GM23338 (cell line): ENCODE measurements at regions not wholly inside any gene's neighbourhood (a gene's known extent, or its start where the extent isn't known, plus 50 kb on each side); places are given as distances from the start of the nearest gene placed in this dataset.

Experiments used
- ATAC-seq: fragments of 200-7000 bp; cut with Tn5 transposase; 3 replicates; pipeline ENCODE4 v1.9.1; 2020
- DNase-seq: peaks from one replicate; pipeline ENCODE4 v3.0.0-alpha.2; 2015; ENCODE audit warnings: low spot score
- H2AFZ ChIP-seq: fragments of 200-600 bp; sonication (generic); 2 replicates; pipeline ENCODE4 v1.8.0; 2016; ENCODE audit warnings: antibody characterized with exemption, mild to moderate bottlenecking, moderate library complexity
- H3F3A ChIP-seq: fragments of 200-600 bp; sonication (generic); replicated peaks from 2 replicates; pipeline ENCODE4 v1.8.0; 2017; ENCODE audit warnings: antibody characterized with exemption, mixed run types, low read depth
- H3K27ac ChIP-seq: fragments of 200-600 bp; sonication (generic); 2 replicates; pipeline ENCODE4 v1.6.1; 2016; ENCODE audit warnings: low read depth
- H3K27me3 ChIP-seq: fragments of 200-600 bp; sonication (generic); 2 replicates; pipeline ENCODE4 v1.8.0; 2016; ENCODE audit warnings: mild to moderate bottlenecking, mixed run types, moderate library complexity; ENCODE audit not compliant: insufficient read depth
- H3K36me3 ChIP-seq: fragments of 200-600 bp; sonication (generic); 2 replicates; pipeline ENCODE4 v1.8.0; 2016; ENCODE audit warnings: mild to moderate bottlenecking; ENCODE audit not compliant: insufficient read depth
- H3K4me1 ChIP-seq: fragments of 200-600 bp; sonication (generic); 2 replicates; pipeline ENCODE4 v1.8.0; 2016; ENCODE audit warnings: mild to moderate bottlenecking, moderate library complexity; ENCODE audit not compliant: insufficient read depth
- H3K4me2 ChIP-seq: fragments of 200-600 bp; sonication (generic); 2 replicates; pipeline ENCODE4 v1.7.1; 2017; ENCODE audit warnings: mixed run types
- H3K4me3 ChIP-seq: fragments of 200-600 bp; sonication (generic); 2 replicates; pipeline ENCODE4 v1.6.1; 2016; ENCODE audit warnings: mixed run types
- H3K79me2 ChIP-seq: fragments of 200-600 bp; sonication (generic); replicated peaks from 2 replicates; pipeline ENCODE4 v1.8.0; 2017; ENCODE audit warnings: mild to moderate bottlenecking; ENCODE audit not compliant: insufficient read depth
- H3K9me2 ChIP-seq: fragments of 200-600 bp; sonication (generic); 2 replicates; pipeline ENCODE4 v1.8.0; 2017; ENCODE audit not compliant: insufficient read depth
- H4K20me1 ChIP-seq: fragments of 200-600 bp; sonication (generic); replicated peaks from 2 replicates; pipeline ENCODE4 v1.8.0; 2017; ENCODE audit warnings: mild to moderate bottlenecking; ENCODE audit not compliant: insufficient read depth
- H3K27ac Mint-ChIP-seq: 2 replicates; pipeline ENCODE4 v1.8.0; 2020; ENCODE audit warnings: inconsistent platforms, mild to moderate bottlenecking, moderate library complexity, mixed read lengths
- H3K27me3 Mint-ChIP-seq: 3 replicates; pipeline ENCODE4 v1.8.0; 2022; ENCODE audit warnings: low read depth, mild to moderate bottlenecking, moderate library complexity, mixed read lengths, inconsistent platforms; ENCODE audit not compliant: insufficient read depth, poor library complexity
- H3K36me3 Mint-ChIP-seq: 3 replicates; pipeline ENCODE4 v1.8.0; 2021; ENCODE audit warnings: low read depth, mild to moderate bottlenecking, inconsistent platforms, moderate library complexity, mixed read lengths
- H3K4me1 Mint-ChIP-seq: 3 replicates; pipeline ENCODE4 v1.8.0; 2020; ENCODE audit warnings: mild to moderate bottlenecking, inconsistent platforms, mixed read lengths
- H3K4me3 Mint-ChIP-seq: 3 replicates; pipeline ENCODE4 v1.8.0; 2021; ENCODE audit warnings: moderate library complexity, mild to moderate bottlenecking, inconsistent platforms, mixed read lengths
- H3K9me3 Mint-ChIP-seq: 3 replicates; pipeline ENCODE4 v1.8.0; 2020; ENCODE audit warnings: moderate library complexity, mild to moderate bottlenecking, inconsistent platforms, mixed read lengths
- EZH2 ChIP-seq: fragments of 200-600 bp; sonication (generic); IDR thresholded peaks from one replicate; pipeline ENCODE4 v1.8.0; 2017; ENCODE audit warnings: antibody characterized with exemption, mild to moderate bottlenecking, low read depth; ENCODE audit not compliant: unreplicated experiment
- NANOG ChIP-seq: IDR thresholded peaks from 2 replicates; pipeline ENCODE4 v1.6.1; 2016; ENCODE audit warnings: antibody characterized with exemption, borderline replicate concordance
- STAT1 ChIP-seq: IDR thresholded peaks from one replicate; pipeline ENCODE4 v1.6.1; 2016; ENCODE audit warnings: antibody characterized with exemption; ENCODE audit not compliant: unreplicated experiment
- ZNF331 ChIP-seq: fragments of 250-450 bp; sonication (Bioruptor Pico); IDR thresholded peaks from 2 replicates; pipeline ENCODE4 v1.5.0; 2020; ENCODE audit warnings: low read depth, mild to moderate bottlenecking, moderate library complexity
- TF ChIP-seq, protein P1 (sequence below): fragments of 250-450 bp; sonication (Bioruptor Pico); IDR thresholded peaks from 2 replicates; pipeline ENCODE4 v1.5.0; 2020; ENCODE audit warnings: mild to moderate bottlenecking, moderate library complexity
- TF ChIP-seq, protein P2 (sequence below), 2 experiments: fragments of 200-600 bp in 1 of 2; sonication (generic) in 1 of 2; conservative IDR thresholded peaks; 2 replicates each; pipeline versions ENCODE4 v1.5.1 to v1.6.1; 2016 to 2017; ENCODE audit warnings: antibody characterized with exemption in 2 of 2, low read depth in 2 of 2, mild to moderate bottlenecking in 2 of 2, moderate library complexity in 1 of 2
- TF ChIP-seq, protein P3 (sequence below): IDR thresholded peaks from one replicate; pipeline ENCODE4 v1.6.1; 2018; ENCODE audit warnings: antibody characterized with exemption; ENCODE audit not compliant: unreplicated experiment

DNA sequence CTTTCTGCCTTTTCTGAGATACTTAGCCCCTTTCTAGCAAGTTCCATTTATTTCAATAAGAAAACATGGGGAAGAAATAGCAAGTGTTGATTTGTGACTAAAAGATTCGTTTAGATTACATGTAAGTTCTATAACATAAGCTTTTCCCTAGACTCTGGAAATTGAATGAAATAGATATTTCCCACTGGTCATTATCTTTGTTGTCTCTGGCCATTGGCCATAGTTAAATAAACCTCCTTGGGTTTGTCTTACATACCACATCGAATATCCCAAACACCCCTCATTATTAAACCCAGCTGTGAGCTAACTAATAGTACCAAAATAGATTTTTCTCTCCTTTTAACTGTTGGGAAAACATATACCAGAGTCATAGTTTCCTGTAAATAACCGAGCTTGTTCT, 534.8 kb downstream of the IQCM start (continued):
- TF ChIP-seq, protein P1, sequence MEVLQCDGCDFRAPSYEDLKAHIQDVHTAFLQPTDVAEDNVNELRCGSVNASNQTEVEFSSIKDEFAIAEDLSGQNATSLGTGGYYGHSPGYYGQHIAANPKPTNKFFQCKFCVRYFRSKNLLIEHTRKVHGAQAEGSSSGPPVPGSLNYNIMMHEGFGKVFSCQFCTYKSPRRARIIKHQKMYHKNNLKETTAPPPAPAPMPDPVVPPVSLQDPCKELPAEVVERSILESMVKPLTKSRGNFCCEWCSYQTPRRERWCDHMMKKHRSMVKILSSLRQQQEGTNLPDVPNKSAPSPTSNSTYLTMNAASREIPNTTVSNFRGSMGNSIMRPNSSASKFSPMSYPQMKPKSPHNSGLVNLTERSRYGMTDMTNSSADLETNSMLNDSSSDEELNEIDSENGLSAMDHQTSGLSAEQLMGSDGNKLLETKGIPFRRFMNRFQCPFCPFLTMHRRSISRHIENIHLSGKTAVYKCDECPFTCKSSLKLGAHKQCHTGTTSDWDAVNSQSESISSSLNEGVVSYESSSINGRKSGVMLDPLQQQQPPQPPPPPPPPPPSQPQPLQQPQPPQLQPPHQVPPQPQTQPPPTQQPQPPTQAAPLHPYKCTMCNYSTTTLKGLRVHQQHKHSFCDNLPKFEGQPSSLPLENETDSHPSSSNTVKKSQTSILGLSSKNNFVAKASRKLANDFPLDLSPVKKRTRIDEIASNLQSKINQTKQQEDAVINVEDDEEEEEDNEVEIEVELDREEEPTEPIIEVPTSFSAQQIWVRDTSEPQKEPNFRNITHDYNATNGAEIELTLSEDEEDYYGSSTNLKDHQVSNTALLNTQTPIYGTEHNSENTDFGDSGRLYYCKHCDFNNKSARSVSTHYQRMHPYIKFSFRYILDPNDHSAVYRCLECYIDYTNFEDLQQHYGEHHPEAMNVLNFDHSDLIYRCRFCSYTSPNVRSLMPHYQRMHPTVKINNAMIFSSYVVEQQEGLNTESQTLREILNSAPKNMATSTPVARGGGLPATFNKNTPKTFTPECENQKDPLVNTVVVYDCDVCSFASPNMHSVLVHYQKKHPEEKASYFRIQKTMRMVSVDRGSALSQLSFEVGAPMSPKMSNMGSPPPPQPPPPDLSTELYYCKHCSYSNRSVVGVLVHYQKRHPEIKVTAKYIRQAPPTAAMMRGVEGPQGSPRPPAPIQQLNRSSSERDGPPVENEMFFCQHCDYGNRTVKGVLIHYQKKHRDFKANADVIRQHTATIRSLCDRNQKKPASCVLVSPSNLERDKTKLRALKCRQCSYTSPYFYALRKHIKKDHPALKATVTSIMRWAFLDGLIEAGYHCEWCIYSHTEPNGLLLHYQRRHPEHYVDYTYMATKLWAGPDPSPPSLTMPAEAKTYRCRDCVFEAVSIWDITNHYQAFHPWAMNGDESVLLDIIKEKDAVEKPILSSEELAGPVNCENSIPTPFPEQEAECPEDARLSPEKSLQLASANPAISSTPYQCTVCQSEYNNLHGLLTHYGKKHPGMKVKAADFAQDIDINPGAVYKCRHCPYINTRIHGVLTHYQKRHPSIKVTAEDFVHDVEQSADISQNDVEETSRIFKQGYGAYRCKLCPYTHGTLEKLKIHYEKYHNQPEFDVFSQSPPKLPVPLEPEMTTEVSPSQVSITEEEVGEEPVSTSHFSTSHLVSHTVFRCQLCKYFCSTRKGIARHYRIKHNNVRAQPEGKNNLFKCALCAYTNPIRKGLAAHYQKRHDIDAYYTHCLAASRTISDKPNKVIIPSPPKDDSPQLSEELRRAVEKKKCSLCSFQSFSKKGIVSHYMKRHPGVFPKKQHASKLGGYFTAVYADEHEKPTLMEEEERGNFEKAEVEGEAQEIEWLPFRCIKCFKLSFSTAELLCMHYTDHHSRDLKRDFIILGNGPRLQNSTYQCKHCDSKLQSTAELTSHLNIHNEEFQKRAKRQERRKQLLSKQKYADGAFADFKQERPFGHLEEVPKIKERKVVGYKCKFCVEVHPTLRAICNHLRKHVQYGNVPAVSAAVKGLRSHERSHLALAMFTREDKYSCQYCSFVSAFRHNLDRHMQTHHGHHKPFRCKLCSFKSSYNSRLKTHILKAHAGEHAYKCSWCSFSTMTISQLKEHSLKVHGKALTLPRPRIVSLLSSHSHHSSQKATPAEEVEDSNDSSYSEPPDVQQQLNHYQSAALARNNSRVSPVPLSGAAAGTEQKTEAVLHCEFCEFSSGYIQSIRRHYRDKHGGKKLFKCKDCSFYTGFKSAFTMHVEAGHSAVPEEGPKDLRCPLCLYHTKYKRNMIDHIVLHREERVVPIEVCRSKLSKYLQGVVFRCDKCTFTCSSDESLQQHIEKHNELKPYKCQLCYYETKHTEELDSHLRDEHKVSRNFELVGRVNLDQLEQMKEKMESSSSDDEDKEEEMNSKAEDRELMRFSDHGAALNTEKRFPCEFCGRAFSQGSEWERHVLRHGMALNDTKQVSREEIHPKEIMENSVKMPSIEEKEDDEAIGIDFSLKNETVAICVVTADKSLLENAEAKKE (CRISPR knock-in tag): no peak

DNA sequence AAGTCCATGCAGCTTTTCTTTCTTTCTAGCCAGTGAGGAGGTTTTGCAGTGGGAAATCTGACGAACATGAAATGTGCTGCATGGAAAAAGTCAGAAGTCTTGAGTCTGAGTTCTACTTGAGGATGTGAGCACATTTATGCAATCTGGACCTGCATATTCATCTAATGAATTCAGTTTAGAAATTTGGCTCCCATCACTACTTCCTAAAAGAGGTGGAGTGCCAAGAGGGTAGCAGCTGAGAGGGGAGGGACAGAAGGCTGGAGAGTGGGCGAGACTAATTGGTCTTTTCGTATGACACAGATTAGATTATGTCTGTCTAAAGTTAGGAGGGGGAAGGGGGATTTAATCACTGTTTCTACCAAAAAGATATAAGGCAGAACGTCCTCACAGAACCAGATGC, 535.9 kb downstream of the IQCM start:
- H3K4me3 ChIP-seq: no peak overlapping the region
- no peak overlapping the region; the same call in 1 of the 2 replicates for H2AFZ ChIP-seq
- H3K36me3 ChIP-seq: no peaks in the 10 kb centered on the region
- H4K20me1 ChIP-seq: no peaks in the 10 kb centered on the region
- H3K4me2 ChIP-seq: no peak overlapping the region
- no peaks in the 10 kb centered on the region for H3K27me3 ChIP-seq
- Mint-ChIP-seq H3K9me3 (no peaks in the 10 kb centered on the region), H3K4me1 (no peaks in the 10 kb centered on the region), H3K27ac (no peak overlapping the region), H3K4me3 (no peak overlapping the region), H3K36me3 (no peaks in the 10 kb centered on the region), H3K27me3 (no peaks in the 10 kb centered on the region)
- DNase-seq: no peak
- ATAC-seq: no peak
- TF ChIP-seq EZH2: no peak
- TF ChIP-seq, protein P2, sequence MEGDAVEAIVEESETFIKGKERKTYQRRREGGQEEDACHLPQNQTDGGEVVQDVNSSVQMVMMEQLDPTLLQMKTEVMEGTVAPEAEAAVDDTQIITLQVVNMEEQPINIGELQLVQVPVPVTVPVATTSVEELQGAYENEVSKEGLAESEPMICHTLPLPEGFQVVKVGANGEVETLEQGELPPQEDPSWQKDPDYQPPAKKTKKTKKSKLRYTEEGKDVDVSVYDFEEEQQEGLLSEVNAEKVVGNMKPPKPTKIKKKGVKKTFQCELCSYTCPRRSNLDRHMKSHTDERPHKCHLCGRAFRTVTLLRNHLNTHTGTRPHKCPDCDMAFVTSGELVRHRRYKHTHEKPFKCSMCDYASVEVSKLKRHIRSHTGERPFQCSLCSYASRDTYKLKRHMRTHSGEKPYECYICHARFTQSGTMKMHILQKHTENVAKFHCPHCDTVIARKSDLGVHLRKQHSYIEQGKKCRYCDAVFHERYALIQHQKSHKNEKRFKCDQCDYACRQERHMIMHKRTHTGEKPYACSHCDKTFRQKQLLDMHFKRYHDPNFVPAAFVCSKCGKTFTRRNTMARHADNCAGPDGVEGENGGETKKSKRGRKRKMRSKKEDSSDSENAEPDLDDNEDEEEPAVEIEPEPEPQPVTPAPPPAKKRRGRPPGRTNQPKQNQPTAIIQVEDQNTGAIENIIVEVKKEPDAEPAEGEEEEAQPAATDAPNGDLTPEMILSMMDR (conservative IDR thresholded peaks at IDR 0.05; ENCODE audit: low read depth in 2 of 2): no peak
- TF ChIP-seq STAT1: no peak
- TF ChIP-seq NANOG: no peak
- no peak for TF ChIP-seq ZNF331 (CRISPR knock-in tag)
- TF ChIP-seq, protein P3, sequence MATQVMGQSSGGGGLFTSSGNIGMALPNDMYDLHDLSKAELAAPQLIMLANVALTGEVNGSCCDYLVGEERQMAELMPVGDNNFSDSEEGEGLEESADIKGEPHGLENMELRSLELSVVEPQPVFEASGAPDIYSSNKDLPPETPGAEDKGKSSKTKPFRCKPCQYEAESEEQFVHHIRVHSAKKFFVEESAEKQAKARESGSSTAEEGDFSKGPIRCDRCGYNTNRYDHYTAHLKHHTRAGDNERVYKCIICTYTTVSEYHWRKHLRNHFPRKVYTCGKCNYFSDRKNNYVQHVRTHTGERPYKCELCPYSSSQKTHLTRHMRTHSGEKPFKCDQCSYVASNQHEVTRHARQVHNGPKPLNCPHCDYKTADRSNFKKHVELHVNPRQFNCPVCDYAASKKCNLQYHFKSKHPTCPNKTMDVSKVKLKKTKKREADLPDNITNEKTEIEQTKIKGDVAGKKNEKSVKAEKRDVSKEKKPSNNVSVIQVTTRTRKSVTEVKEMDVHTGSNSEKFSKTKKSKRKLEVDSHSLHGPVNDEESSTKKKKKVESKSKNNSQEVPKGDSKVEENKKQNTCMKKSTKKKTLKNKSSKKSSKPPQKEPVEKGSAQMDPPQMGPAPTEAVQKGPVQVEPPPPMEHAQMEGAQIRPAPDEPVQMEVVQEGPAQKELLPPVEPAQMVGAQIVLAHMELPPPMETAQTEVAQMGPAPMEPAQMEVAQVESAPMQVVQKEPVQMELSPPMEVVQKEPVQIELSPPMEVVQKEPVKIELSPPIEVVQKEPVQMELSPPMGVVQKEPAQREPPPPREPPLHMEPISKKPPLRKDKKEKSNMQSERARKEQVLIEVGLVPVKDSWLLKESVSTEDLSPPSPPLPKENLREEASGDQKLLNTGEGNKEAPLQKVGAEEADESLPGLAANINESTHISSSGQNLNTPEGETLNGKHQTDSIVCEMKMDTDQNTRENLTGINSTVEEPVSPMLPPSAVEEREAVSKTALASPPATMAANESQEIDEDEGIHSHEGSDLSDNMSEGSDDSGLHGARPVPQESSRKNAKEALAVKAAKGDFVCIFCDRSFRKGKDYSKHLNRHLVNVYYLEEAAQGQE: no peak
- no peaks in the 10 kb centered on the region for H3K79me2 ChIP-seq
- no peaks in the 10 kb centered on the region for H3K4me1 ChIP-seq
- H3K27ac ChIP-seq: no peak overlapping the region
- no peaks in the 10 kb centered on the region for H3K9me2 ChIP-seq
- no peaks in the 10 kb centered on the region for H3F3A ChIP-seq
